Eye (tissue), 1 donor: ENCODE measurements at regions not wholly inside any gene's neighbourhood (a gene's known extent, or its start where the extent isn't known, plus 50 kb on each side); places are given as distances from the start of the nearest gene placed in this dataset.
A peak's percentile ranks its signal among the peaks of the same experiment; 100 is the strongest.

ENCODE experiments used
- DNase-seq: peaks from one replicate; pipeline ENCODE4 v3.0.0-alpha.2; 2015

DNA sequence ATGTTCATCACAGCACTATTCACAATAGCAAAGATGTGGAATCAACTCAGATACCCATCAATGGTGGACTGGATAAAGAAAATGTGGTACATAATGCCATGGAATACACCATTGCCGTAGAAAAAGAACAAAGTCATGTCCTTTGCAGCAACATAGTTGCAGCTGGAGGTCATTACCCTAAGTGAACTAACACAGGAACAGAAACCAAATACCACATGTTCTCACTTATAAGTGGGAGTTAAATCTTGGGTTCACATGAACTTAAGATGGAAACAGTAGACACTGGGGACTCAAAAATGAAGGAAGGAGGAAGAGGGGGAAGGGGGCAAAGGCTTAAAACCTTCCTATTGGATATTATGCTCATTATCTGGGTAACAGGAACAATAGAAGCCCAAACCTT lies 228.1 kb upstream of the RAB6C start:
- DNase-seq = no peak

- no peak for DNase-seq
Measured at GRCh38 chr2:129752176-129752575, 227.3 kb upstream of the RAB6C start.

GRCh38 chr2:129752686-129753085 lies 226.8 kb upstream of the RAB6C start:
- no peak for DNase-seq

DNA sequence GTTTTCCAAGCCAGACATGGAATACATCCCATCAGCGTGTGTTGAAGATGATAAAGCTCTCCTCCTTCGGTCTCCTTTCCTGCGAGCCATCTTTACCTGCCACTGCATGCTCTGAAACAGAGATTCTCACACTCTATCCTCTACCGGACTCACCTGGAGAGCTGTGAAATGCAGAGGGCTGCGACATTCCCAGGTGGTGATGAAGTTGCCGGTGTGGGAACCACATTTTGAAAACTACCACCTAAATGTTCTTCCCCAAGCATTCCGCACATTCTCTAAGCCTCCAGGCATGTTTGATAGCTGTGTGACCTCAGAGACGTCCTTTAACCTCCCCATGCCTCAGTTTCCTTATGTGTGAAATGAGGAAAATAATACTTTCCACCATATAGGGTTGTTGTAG lies 226.2 kb upstream of the RAB6C start:
- DNase-seq = no peak

DNA sequence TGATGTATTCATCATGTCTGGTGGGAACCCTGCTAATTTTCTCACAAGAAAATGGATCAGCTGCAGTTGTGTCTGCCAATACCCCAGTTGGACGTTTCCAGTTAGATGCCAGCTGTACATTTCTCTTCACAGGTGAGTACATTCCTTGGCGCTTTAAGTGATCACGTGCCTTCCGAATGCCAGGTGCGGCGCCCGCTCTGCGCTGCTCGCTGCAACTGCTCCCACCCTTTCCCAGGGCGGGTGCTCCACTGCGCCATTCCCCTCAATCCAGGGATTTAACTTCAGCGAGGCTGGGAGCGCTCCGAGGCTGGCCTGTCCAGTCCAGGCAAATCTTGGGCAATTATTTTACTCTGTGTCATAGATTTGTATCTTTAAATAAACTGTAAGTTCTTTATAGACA lies 225.0 kb upstream of the RAB6C start:
- DNase-seq = no peak

DNA sequence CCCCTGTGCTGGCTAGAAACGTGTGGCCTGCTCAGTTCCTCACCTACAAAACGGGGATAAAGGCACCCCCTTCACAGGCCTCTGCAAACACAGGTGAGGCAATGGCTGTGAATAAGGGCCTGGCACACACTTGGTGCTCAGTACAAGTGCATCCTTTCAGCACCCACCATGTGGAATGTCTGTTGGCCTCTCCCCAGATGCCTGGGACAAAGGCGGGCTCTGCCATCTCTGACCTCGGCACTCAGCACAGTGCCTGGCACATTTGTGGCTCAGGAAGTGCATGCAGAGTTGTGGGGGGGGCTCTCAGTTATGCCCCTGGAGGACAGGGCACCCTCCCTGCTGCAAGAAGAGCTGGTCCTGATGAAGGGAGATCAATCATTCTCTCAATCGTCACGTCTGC lies 224.6 kb upstream of the RAB6C start:
- DNase-seq = no peak

DNA sequence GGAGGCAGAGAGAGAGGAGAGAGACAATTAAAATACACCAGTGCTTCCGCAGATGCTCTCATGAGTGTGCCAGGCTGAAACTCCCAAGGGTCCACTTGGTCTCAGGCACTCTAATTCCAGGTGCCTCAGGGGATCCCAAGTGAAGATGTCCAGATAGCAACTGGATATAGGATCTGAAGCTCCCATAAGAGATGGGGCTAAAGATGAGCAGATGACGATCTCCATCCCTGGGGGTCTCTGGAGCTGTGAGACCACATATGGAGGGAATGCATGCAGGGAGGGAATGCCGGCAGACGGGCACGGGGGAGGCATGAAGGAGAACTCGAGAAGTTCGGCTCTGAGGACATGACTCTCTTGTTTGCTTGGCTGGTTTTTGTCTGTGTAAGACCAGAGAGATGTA lies 223.7 kb upstream of the RAB6C start:
- no peak for DNase-seq

- no peak for DNase-seq
Measured at GRCh38 chr2:129756276-129756675, 223.2 kb upstream of the RAB6C start.

DNA sequence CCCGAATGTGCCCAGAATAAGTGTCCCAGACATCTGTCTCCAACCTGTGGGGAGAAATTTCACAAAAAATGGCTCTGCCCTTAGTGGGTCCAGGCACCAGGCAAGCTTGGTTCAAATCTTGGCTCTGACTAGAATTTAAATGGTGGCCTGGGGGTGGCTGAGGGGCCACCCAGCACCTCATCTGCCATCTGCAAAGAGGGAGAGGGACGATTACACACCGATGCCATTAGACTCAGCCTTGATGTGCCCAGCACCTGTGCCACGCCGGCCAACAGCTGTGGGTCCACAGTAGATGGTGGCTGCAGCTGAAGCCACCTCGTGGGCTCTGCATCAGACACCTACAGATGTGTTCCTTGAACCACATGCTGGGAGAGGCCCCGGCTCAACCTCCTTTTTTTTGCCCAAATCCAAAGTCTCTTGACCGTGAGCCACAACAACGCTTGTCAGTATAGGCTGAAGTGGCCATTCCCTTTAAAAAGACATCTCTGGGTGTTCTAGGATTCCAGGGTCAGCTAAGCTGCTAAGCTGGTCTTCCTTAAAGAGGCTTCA lies 222.0 kb upstream of the RAB6C start:
- no peak for DNase-seq

DNA sequence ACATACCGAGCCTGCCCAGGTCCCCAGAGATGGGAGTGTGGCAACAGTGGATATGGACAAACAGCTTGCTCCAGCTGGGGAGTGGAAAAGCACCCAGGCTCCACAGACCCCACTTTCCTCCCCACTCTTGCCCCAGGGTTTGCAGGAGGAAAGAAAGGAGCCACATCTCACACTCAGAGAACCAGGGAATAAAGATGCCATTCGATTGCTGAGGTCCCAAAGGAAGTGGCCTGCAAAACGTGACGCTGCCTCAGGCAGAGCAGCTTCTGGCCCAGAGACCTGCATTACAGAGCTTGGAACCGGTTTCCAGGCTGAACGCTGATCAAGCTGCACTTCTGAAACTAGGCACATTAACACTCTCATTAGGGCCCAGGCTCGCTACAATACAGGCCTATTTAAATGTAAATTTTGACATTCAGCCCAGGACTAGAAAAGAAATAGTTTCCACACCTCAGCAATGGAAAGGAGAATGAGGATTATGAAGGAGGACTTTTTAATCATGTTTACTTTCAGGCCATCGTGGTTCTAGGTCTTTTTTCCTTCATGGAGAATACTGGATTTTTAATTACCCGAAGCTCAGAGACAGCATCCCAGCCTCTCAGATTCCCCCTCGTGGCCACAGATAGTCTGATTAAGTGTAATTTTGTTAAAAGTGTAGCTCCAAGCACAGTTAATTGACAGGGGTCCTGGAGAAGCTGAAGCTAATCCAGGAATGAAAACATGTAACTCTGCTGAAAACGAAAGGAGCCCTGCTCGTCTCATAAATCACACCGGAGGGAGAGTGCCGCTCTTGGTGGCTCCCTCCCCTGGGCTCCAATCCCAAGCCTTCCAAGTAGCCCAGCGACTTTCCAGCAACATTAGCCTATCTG lies 221.3 kb upstream of the RAB6C start:
- peak; percentile 38 for DNase-seq

DNA sequence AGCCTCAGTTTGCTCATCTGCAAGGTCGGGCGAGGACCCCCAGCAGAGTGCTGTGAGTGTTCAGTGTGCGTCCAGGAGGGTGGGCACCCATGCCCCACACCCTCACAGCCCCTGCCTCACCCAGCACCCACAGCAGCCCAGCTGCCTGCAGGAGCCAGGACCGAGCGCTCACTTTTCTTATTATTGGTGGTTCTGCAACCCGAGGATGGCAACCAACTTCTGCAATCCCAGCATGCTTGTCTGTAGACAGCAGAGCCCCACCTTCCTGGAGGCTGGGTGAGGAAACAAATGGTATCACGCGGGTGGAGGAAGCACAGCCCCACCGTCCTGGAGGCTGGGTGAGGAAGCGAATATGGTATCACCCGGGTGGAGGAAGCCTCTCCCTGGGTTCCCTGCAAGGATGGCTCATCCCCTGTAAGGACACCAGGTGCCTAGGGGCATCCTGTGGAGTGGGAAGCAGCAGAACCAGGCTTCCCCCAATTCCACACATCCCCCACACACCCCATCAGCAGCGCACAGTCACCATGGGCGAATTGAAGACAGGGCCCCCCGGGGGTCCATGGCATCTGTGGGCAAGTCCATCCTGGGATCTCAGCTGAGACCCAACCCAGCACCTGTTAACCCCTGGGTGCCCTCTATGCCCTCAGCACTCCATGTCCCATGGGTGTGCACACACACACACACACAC lies 220.5 kb upstream of the RAB6C start:
- no peak for DNase-seq

DNA sequence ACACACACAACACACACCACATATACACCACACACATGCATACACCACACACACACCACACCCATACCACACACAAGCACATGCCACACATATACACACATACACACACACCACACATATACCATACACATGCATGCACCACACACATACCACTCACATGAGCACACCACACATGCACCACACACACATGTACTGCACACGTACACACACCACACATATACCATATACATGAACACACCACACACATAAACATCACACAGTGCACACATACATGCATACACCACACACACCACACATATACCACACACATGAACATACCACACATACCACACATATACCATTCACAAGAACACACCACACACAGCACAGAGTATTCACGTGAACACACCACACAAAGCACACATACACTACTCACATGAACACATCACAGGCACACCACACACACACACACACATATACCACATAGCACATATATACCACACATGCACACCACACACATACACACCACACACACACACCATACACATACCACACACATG lies 219.9 kb upstream of the RAB6C start:
- no peak for DNase-seq

DNA sequence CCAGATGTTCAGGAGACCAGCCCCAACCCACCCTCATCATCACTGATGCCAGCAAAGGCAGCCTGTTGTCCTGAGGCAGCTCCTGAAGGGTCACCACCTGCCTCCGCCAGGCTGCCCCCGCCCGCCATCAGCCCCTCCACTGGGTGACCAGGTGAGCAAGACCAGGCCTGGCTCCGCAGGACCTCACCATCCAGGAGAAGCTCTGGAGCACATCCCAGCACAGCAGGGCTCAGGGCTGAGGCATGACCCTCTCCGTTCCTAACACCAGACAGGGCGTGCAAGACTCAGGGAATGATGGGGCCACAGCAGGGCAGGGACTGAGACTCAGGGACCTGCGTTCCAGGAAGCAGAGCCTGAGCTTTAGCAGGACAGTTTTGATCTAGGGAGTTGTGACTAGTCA lies 218.8 kb upstream of the RAB6C start:
- DNase-seq = no peak

GRCh38 chr2:129761569-129762021 lies 217.9 kb upstream of the RAB6C start:
- no peak for DNase-seq

DNA sequence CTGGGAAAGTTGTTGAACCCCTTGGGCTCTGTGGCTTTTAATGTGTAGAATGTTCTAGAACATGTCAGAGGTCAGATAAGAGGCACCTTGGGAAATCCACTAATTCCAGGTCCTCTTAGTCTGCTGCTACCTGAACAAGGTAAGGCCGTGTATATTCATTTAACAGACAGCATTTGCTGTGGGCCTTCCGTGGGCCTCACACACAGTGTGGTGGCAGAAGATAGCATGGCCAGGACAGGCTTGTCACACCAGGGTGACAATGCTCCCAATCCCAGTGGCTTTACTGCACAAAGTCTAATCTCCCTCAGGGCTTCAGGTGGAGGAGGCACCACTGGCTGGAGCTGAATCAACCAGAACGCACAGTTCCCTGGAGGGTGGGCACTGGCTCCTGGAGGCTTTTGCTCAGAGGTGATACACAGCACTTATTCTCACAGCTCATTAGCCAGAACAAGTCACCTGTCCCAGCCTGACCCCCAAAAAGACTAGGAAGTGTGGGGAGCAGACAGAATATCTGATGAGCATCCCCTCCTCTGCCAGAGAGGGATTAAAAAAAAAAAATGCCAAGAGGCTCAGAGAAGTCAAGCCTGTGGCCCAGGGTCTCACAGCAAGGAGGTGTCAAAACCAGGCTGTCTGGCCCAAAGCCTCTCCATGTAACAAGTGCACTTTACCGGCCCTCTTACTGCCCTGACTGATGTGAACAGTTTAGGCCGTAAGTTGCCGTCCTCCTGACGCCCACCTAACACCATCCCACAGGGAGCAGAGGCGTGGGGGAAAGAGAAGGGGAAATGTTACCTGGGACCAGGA lies 216.9 kb upstream of the RAB6C start:
- no peak for DNase-seq

- no peak for DNase-seq
Measured at GRCh38 chr2:129763190-129763846, 216.1 kb upstream of the RAB6C start.

DNA sequence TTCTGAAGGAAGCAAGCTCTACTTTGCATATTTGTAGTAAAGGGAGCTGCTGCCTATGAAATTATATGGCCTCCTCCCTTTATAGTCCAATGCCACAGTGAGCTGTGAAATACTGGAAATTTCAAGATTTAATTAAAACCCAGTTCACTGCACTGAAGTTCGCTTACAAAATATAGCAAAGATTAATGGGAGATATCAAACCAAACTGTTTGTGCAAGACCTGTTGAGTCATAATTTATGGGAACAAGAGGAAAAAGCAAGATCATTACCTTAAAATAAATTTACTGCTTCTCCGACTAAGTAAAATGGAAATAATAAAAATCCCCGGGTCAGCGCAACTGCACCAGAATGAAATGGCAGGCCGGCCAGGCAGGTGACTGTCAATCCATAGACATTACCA lies 215.5 kb upstream of the RAB6C start:
- DNase-seq = no peak

GRCh38 chr2:129764376-129765325 lies 214.8 kb upstream of the RAB6C start:
- DNase-seq = no peak

GRCh38 chr2:129765326-129765677 lies 214.2 kb upstream of the RAB6C start:
- DNase-seq = no peak

GRCh38 chr2:129765678-129766351 lies 213.7 kb upstream of the RAB6C start:
- DNase-seq = peak; percentile 38
